Suppressor macrophage (primary cell): ENCODE measurements at regions not wholly inside any gene's neighbourhood (a gene's known extent, or its start where the extent isn't known, plus 50 kb on each side); places are given as distances from the start of the nearest gene placed in this dataset.

ENCODE experiments used
- DNase-seq, 4 experiments: peaks; one replicate each; pipeline ENCODE4 v3.0.0-alpha.2; 2020 to 2022

- DNase-seq = no peak
Measured at GRCh38 chr14:58697930-58698642, 60.3 kb downstream of the DACT1 start.

- no peak for DNase-seq
Measured at GRCh38 chr14:58699681-58700205, 62.0 kb downstream of the DACT1 start.

- no peak for DNase-seq
Measured at GRCh38 chr14:58701156-58701555, 63.4 kb downstream of the DACT1 start.

GRCh38 chr14:58701604-58702003 is 63.8 kb downstream of the DACT1 start:
- no peak for DNase-seq

- DNase-seq = no peak
Measured at GRCh38 chr14:58702441-58703160, 64.8 kb downstream of the DACT1 start.

GRCh38 chr14:58703161-58703506 is 65.4 kb downstream of the DACT1 start:
- no peak for DNase-seq

GRCh38 chr14:58705066-58705465 is 67.3 kb downstream of the DACT1 start:
- no peak for DNase-seq

GRCh38 chr14:58707949-58708348 is 70.2 kb downstream of the DACT1 start:
- DNase-seq = no peak

GRCh38 chr14:58709949-58710348 is 72.2 kb downstream of the DACT1 start:
- DNase-seq = no peak

- DNase-seq = no peak
Measured at GRCh38 chr14:58711382-58711781, 73.6 kb downstream of the DACT1 start.

- no peak for DNase-seq
Measured at GRCh38 chr14:58712357-58712756, 74.6 kb downstream of the DACT1 start.

- no peak for DNase-seq
Measured at GRCh38 chr14:58713677-58714076, 75.9 kb downstream of the DACT1 start.

GRCh38 chr14:58716706-58717105 is 78.9 kb downstream of the DACT1 start:
- DNase-seq = no peak

GRCh38 chr14:58717211-58717610 is 79.4 kb downstream of the DACT1 start:
- DNase-seq = no peak

- DNase-seq = no peak
Measured at GRCh38 chr14:58717813-58718212, 80.1 kb downstream of the DACT1 start.

- DNase-seq = peak; percentile 14 to 37 (median 26)
Measured at GRCh38 chr14:58718226-58719205, 80.8 kb downstream of the DACT1 start.

- DNase-seq = no peak
Measured at GRCh38 chr14:58721723-58722122, 84.0 kb downstream of the DACT1 start.

- DNase-seq = peak in 3 of 4 experiments; percentile 9 to 41 (median 34)
Measured at GRCh38 chr14:58722441-58722840, 84.7 kb downstream of the DACT1 start.

GRCh38 chr14:58724206-58724605 is 86.4 kb downstream of the DACT1 start:
- peak in 3 of 4 experiments; percentile 28 to 57 (median 55) for DNase-seq

GRCh38 chr14:58724702-58725101 is 86.9 kb downstream of the DACT1 start:
- DNase-seq = no peak

GRCh38 chr14:58725226-58725625 is 87.5 kb downstream of the DACT1 start:
- DNase-seq = no peak

GRCh38 chr14:58725871-58726270 is 88.1 kb downstream of the DACT1 start:
- DNase-seq = no peak
